HepG2 (cell line): ENCODE measurements at regions not wholly inside any gene's neighbourhood (a gene's known extent, or its start where the extent isn't known, plus 50 kb on each side); places are given as distances from the start of the nearest gene placed in this dataset.

Experiments used
- ATAC-seq: fragments of 200-7000 bp; cut with Tn5 transposase; 3 replicates; pipeline ENCODE4 v1.9.1; 2020; ENCODE audit warnings: mild to moderate bottlenecking, moderate library complexity
- BruUV-seq: library from RNA; stranded (reverse); fragments of 400-500 nt; replicated peaks from 2 replicates; lab custom pipeline; 2021; lab: Mats Ljungman, UMichigan
- CTCF ChIA-PET: fragments of 300-600 bp; formaldehyde crosslinking; extraction: SDS; loops from one replicate; lab custom pipeline; 2021; ENCODE audit warnings: low total read pairs, inconsistent platforms, low intra/inter-chr PET ratio; lab: Yijun Ruan, JAX
- POLR2A ChIA-PET: fragments of 350-600 bp; sonication (Branson Sonifier 250); formaldehyde crosslinking; loops from one replicate; lab custom pipeline; 2020; ENCODE audit warnings: antibody characterized with exemption, inconsistent platforms; lab: Yijun Ruan, JAX
- DNase-seq: peaks from one replicate; pipeline ENCODE4 v3.0.0-alpha.2; 2015; ENCODE audit warnings: low spot score
- FAIRE-seq: peaks from 3 replicates; lab custom pipeline; 2011; peaks lifted over from hg19 to GRCh38; lab: Jason Lieb, UNC
- H2AFZ ChIP-seq: one replicate; pipeline ENCODE4 v1.6.1; 2011; ENCODE audit warnings: low read length, inconsistent platforms
- H3K27ac ChIP-seq: fragments of 300-600 bp; 3 replicates; pipeline ENCODE4 v1.8.0; 2011; ENCODE audit warnings: mixed run types, mild to moderate bottlenecking, mixed read lengths, low read length, inconsistent platforms; ENCODE audit not compliant: insufficient read depth; ENCODE audit errors: extremely low read length
- H3K27me3 ChIP-seq, 2 experiments: fragments of 200-600 bp in 1 of 2; 2 replicates in 1 of 2; 3 replicates in 1 of 2; pipeline versions ENCODE4 v1.6.0 to v1.8.0; 2011; ENCODE audit warnings: low read length in 2 of 2, mild to moderate bottlenecking in 2 of 2, moderate library complexity in 2 of 2, inconsistent platforms in 1 of 2; ENCODE audit not compliant: insufficient read depth in 2 of 2, control insufficient read depth in 1 of 2
- H3K36me3 ChIP-seq, 2 experiments: fragments of 200-600 bp in 1 of 2; replicated peaks in 1 of 2; 2 replicates in 1 of 2; 3 replicates in 1 of 2; pipeline versions ENCODE4 v1.5.1 to v1.8.0; 2011; ENCODE audit warnings: low read length in 2 of 2, inconsistent platforms in 1 of 2; ENCODE audit not compliant: insufficient read depth in 2 of 2, control insufficient read depth in 1 of 2
- H3K4me1 ChIP-seq: 2 replicates; pipeline ENCODE4 v1.5.1; 2012; ENCODE audit warnings: low read length, inconsistent platforms; ENCODE audit not compliant: insufficient read depth
- H3K4me2 ChIP-seq: 2 replicates; pipeline ENCODE4 v1.6.0; 2011; ENCODE audit warnings: low read depth, low read length, inconsistent platforms
- H3K4me3 ChIP-seq, 3 experiments: fragments of 200-600 bp in 1 of 3; sonication (generic), shearing (Covaris generic) in 1 of 3; replicated peaks in 1 of 3; 2 replicates each; pipeline ENCODE4 v1.5.1; 2011 to 2016; ENCODE audit warnings: low read length in 3 of 3, inconsistent platforms in 2 of 3, low read depth in 2 of 3, mild to moderate bottlenecking in 2 of 3, control low read depth in 1 of 3, mixed read lengths in 1 of 3; ENCODE audit not compliant: insufficient read depth in 1 of 3
- H3K79me2 ChIP-seq: one replicate; pipeline ENCODE4 v1.6.1; 2011; ENCODE audit warnings: low read length, inconsistent platforms; ENCODE audit not compliant: insufficient read depth
- H3K9ac ChIP-seq: 2 replicates; pipeline ENCODE4 v1.6.0; 2011; ENCODE audit warnings: mild to moderate bottlenecking, low read depth, low read length, inconsistent platforms; ENCODE audit not compliant: insufficient read depth
- H3K9me3 ChIP-seq: 2 replicates; pipeline ENCODE4 v1.5.1; 2012; ENCODE audit warnings: mild to moderate bottlenecking, low read length
- H4K20me1 ChIP-seq: 2 replicates; pipeline ENCODE4 v1.6.0; 2011; ENCODE audit warnings: inconsistent platforms, mild to moderate bottlenecking, low read length, moderate library complexity; ENCODE audit not compliant: insufficient read depth
- AHDC1 ChIP-seq: sonication (generic); formaldehyde crosslinking; IDR thresholded peaks from 2 replicates; pipeline ENCODE4 v1.5.1; 2020; ENCODE audit warnings: mild to moderate bottlenecking, missing genetic modification reagents, borderline replicate concordance
- ATF7 ChIP-seq, 2 experiments: fragments of 450-650 bp in 1 of 2; sonication (generic) in 1 of 2; formaldehyde crosslinking in 1 of 2; IDR thresholded peaks; 2 replicates each; pipeline versions ENCODE4 v1.4.0 to v1.6.1; 2016 to 2020; ENCODE audit warnings: antibody characterized with exemption in 1 of 2, mild to moderate bottlenecking in 1 of 2, missing genetic modification reagents in 1 of 2
- BRCA1 ChIP-seq: sonication (generic); formaldehyde crosslinking; IDR thresholded peaks from 2 replicates; pipeline ENCODE4 v1.4.0; 2020; ENCODE audit warnings: missing genetic modification reagents
- CCAR2 ChIP-seq: fragments of 200-400 bp; formaldehyde crosslinking; optimal IDR thresholded peaks from 2 replicates; pipeline ENCODE3; 2018; ENCODE audit warnings: low read depth, mild to moderate bottlenecking, low read length, moderate library complexity
- SRF ChIP-seq: IDR thresholded peaks from 2 replicates; pipeline ENCODE4 v1.6.1; 2011; ENCODE audit warnings: mild to moderate bottlenecking, low read depth, low read length, moderate library complexity
- ZFP37 ChIP-seq: sonication (generic); formaldehyde crosslinking; IDR thresholded peaks from 2 replicates; pipeline ENCODE4 v1.4.0; 2020; ENCODE audit warnings: missing genetic modification reagents, borderline replicate concordance
- ZNF44 ChIP-seq: sonication (generic); formaldehyde crosslinking; IDR thresholded peaks from 2 replicates; pipeline ENCODE4 v1.5.1; 2020; ENCODE audit warnings: mild to moderate bottlenecking, missing genetic modification reagents
- ZZZ3 ChIP-seq: sonication (generic); formaldehyde crosslinking; IDR thresholded peaks from 2 replicates; pipeline ENCODE4 v1.4.0; 2020; ENCODE audit warnings: missing genetic modification reagents, mild to moderate bottlenecking, borderline replicate concordance
- WGBS: methylation state at CpG from one replicate; pipeline ENCODE4 v1.1.6; 2017; ENCODE audit warnings: low lambda C conversion rate; 5-methylcytosine and 5-hydroxymethylcytosine counted together
- in situ Hi-C: cut with HindIII; loops from 2 replicates; pipeline ENCODE4 v1.10.0; 2017; ENCODE audit warnings: low pct_unique_long_range_greater_than_20kb; ENCODE audit not compliant: extremely low pct_ligation_motif_present
- intact Hi-C: fragments of 100-400 bp; cut with micrococcal nuclease; formaldehyde crosslinking; loops from one replicate; pipeline ENCODE4 v1.10.0; 2022; ENCODE audit not compliant: unreplicated experiment
- TF ChIP-seq, protein P1 (sequence below): sonication (generic); formaldehyde crosslinking; IDR thresholded peaks from 2 replicates; pipeline ENCODE4 v1.5.0; 2020; ENCODE audit warnings: missing genetic modification reagents
- TF ChIP-seq, protein P2 (sequence below): sonication (generic); formaldehyde crosslinking; IDR thresholded peaks from 2 replicates; pipeline ENCODE4 v1.5.0; 2020; ENCODE audit warnings: mild to moderate bottlenecking, missing genetic modification reagents
- TF ChIP-seq, protein P3 (sequence below): sonication (generic); formaldehyde crosslinking; IDR thresholded peaks from 2 replicates; pipeline ENCODE4 v1.4.0; 2020; ENCODE audit warnings: missing genetic modification reagents, borderline replicate concordance

DNA sequence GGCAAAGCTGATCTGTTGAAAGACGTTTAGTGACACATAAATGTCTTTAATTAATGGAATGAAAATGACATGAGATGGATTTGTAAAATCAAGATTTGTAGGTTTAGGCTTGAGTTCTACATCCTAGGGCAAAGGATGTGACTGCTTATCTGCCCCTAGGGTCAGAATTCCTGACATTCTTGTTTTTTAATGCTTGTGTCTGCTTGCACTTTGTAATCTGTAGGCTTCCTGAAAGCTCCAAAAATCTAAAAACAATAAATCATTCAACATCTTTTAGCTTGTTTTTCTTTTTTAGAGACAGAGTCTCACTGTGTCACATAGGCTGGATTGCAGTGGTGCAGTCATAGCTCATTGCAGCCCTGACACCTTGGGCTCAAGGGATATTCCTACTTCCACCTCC is 107.9 kb upstream of the MLIP start:
- H2AFZ ChIP-seq: no peak overlapping the region
- H3K27me3 ChIP-seq: no peaks in the 10 kb centered on the region; a peak in 1 of 5 replicates
- no peaks in the 10 kb centered on the region for H3K9me3 ChIP-seq
- no peak overlapping the region for H3K4me3 ChIP-seq
- in situ Hi-C loops (no loop called here), intact Hi-C loops (no loop called here)
- CTCF ChIA-PET: no interaction called here
- no TSS peak for BruUV-seq
- no peak for DNase-seq
- H3K27ac ChIP-seq: no peak overlapping the region
- H4K20me1 ChIP-seq: no peaks in the 10 kb centered on the region
- H3K36me3 ChIP-seq: no peaks in the 10 kb centered on the region
- no peaks in the 10 kb centered on the region for H3K79me2 ChIP-seq
- WGBS: 9% methylated on average over 1 of the region's 1 CpG
- no peak overlapping the region for H3K9ac ChIP-seq
- FAIRE-seq: no peak
- H3K4me2 ChIP-seq: no peak overlapping the region
- H3K4me1 ChIP-seq: peaks cover 22% of the 10 kb centered on the region
- ATAC-seq: no peak
- POLR2A ChIA-PET: no interaction called here
- TF ChIP-seq, protein P1, sequence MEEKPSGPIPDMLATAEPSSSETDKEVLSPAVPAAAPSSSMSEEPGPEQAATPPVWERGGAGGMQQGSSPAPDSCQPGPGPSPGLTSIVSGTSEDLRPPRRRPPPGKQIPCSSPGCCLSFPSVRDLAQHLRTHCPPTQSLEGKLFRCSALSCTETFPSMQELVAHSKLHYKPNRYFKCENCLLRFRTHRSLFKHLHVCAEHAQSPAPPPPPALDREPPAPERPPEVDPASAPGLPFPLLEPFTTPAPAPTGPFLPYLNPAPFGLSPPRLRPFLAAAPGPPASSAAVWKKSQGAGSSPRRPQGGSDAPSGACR (CRISPR knock-in tag): no peak
- TF ChIP-seq, protein P2, sequence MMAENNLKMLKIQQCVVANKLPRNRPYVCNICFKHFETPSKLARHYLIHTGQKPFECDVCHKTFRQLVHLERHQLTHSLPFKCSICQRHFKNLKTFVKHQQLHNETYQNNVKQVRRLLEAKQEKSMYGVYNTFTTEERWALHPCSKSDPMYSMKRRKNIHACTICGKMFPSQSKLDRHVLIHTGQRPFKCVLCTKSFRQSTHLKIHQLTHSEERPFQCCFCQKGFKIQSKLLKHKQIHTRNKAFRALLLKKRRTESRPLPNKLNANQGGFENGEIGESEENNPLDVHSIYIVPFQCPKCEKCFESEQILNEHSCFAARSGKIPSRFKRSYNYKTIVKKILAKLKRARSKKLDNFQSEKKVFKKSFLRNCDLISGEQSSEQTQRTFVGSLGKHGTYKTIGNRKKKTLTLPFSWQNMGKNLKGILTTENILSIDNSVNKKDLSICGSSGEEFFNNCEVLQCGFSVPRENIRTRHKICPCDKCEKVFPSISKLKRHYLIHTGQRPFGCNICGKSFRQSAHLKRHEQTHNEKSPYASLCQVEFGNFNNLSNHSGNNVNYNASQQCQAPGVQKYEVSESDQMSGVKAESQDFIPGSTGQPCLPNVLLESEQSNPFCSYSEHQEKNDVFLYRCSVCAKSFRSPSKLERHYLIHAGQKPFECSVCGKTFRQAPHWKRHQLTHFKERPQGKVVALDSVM: no peak
- TF ChIP-seq ZZZ3 (CRISPR knock-in tag) (no peak), BRCA1 (no peak), ATF7 (IDR thresholded peaks at IDR 0.05) (no peak), ATF7 (CRISPR knock-in tag; IDR thresholded peaks at IDR 0.05) (no peak), ZFP37 (CRISPR knock-in tag) (no peak), ZNF44 (CRISPR knock-in tag) (no peak), AHDC1 (CRISPR knock-in tag) (no peak), SRF (no peak), CCAR2 (no peak)
- TF ChIP-seq, protein P3, sequence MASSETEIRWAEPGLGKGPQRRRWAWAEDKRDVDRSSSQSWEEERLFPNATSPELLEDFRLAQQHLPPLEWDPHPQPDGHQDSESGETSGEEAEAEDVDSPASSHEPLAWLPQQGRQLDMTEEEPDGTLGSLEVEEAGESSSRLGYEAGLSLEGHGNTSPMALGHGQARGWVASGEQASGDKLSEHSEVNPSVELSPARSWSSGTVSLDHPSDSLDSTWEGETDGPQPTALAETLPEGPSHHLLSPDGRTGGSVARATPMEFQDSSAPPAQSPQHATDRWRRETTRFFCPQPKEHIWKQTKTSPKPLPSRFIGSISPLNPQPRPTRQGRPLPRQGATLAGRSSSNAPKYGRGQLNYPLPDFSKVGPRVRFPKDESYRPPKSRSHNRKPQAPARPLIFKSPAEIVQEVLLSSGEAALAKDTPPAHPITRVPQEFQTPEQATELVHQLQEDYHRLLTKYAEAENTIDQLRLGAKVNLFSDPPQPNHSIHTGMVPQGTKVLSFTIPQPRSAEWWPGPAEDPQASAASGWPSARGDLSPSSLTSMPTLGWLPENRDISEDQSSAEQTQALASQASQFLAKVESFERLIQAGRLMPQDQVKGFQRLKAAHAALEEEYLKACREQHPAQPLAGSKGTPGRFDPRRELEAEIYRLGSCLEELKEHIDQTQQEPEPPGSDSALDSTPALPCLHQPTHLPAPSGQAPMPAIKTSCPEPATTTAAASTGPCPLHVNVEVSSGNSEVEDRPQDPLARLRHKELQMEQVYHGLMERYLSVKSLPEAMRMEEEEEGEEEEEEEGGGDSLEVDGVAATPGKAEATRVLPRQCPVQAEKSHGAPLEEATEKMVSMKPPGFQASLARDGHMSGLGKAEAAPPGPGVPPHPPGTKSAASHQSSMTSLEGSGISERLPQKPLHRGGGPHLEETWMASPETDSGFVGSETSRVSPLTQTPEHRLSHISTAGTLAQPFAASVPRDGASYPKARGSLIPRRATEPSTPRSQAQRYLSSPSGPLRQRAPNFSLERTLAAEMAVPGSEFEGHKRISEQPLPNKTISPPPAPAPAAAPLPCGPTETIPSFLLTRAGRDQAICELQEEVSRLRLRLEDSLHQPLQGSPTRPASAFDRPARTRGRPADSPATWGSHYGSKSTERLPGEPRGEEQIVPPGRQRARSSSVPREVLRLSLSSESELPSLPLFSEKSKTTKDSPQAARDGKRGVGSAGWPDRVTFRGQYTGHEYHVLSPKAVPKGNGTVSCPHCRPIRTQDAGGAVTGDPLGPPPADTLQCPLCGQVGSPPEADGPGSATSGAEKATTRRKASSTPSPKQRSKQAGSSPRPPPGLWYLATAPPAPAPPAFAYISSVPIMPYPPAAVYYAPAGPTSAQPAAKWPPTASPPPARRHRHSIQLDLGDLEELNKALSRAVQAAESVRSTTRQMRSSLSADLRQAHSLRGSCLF (CRISPR knock-in tag): no peak
